GM23338 (cell line): ENCODE measurements at regions not wholly inside any gene's neighbourhood (a gene's known extent, or its start where the extent isn't known, plus 50 kb on each side); places are given as distances from the start of the nearest gene placed in this dataset.
A peak's percentile ranks its signal among the peaks of the same experiment; 100 is the strongest.
"Not testable (repeated sequence)": the region's sequence is repeated elsewhere in the genome, so short reads cannot be mapped to it uniquely, and the experiment has no call there.

ENCODE experiments used
- ATAC-seq: fragments of 200-7000 bp; cut with Tn5 transposase; 3 replicates; pipeline ENCODE4 v1.9.1; 2020
- DNase-seq: peaks from one replicate; pipeline ENCODE4 v3.0.0-alpha.2; 2015; ENCODE audit warnings: low spot score
- H2AFZ ChIP-seq: fragments of 200-600 bp; sonication (generic); 2 replicates; pipeline ENCODE4 v1.8.0; 2016; ENCODE audit warnings: antibody characterized with exemption, mild to moderate bottlenecking, moderate library complexity
- H3F3A ChIP-seq: fragments of 200-600 bp; sonication (generic); replicated peaks from 2 replicates; pipeline ENCODE4 v1.8.0; 2017; ENCODE audit warnings: antibody characterized with exemption, mixed run types, low read depth
- H3K27ac ChIP-seq: fragments of 200-600 bp; sonication (generic); 2 replicates; pipeline ENCODE4 v1.6.1; 2016; ENCODE audit warnings: low read depth
- H3K27me3 ChIP-seq: fragments of 200-600 bp; sonication (generic); 2 replicates; pipeline ENCODE4 v1.8.0; 2016; ENCODE audit warnings: mild to moderate bottlenecking, mixed run types, moderate library complexity; ENCODE audit not compliant: insufficient read depth
- H3K36me3 ChIP-seq: fragments of 200-600 bp; sonication (generic); 2 replicates; pipeline ENCODE4 v1.8.0; 2016; ENCODE audit warnings: mild to moderate bottlenecking; ENCODE audit not compliant: insufficient read depth
- H3K4me1 ChIP-seq: fragments of 200-600 bp; sonication (generic); 2 replicates; pipeline ENCODE4 v1.8.0; 2016; ENCODE audit warnings: mild to moderate bottlenecking, moderate library complexity; ENCODE audit not compliant: insufficient read depth
- H3K4me2 ChIP-seq: fragments of 200-600 bp; sonication (generic); 2 replicates; pipeline ENCODE4 v1.7.1; 2017; ENCODE audit warnings: mixed run types
- H3K4me3 ChIP-seq: fragments of 200-600 bp; sonication (generic); 2 replicates; pipeline ENCODE4 v1.6.1; 2016; ENCODE audit warnings: mixed run types
- H3K79me2 ChIP-seq: fragments of 200-600 bp; sonication (generic); replicated peaks from 2 replicates; pipeline ENCODE4 v1.8.0; 2017; ENCODE audit warnings: mild to moderate bottlenecking; ENCODE audit not compliant: insufficient read depth
- H3K9me2 ChIP-seq: fragments of 200-600 bp; sonication (generic); 2 replicates; pipeline ENCODE4 v1.8.0; 2017; ENCODE audit not compliant: insufficient read depth
- H4K20me1 ChIP-seq: fragments of 200-600 bp; sonication (generic); replicated peaks from 2 replicates; pipeline ENCODE4 v1.8.0; 2017; ENCODE audit warnings: mild to moderate bottlenecking; ENCODE audit not compliant: insufficient read depth
- H3K27ac Mint-ChIP-seq: 2 replicates; pipeline ENCODE4 v1.8.0; 2020; ENCODE audit warnings: inconsistent platforms, mild to moderate bottlenecking, moderate library complexity, mixed read lengths
- H3K27me3 Mint-ChIP-seq: 3 replicates; pipeline ENCODE4 v1.8.0; 2022; ENCODE audit warnings: low read depth, mild to moderate bottlenecking, moderate library complexity, mixed read lengths, inconsistent platforms; ENCODE audit not compliant: insufficient read depth, poor library complexity
- H3K36me3 Mint-ChIP-seq: 3 replicates; pipeline ENCODE4 v1.8.0; 2021; ENCODE audit warnings: low read depth, mild to moderate bottlenecking, inconsistent platforms, moderate library complexity, mixed read lengths
- H3K4me1 Mint-ChIP-seq: 3 replicates; pipeline ENCODE4 v1.8.0; 2020; ENCODE audit warnings: mild to moderate bottlenecking, inconsistent platforms, mixed read lengths
- H3K4me3 Mint-ChIP-seq: 3 replicates; pipeline ENCODE4 v1.8.0; 2021; ENCODE audit warnings: moderate library complexity, mild to moderate bottlenecking, inconsistent platforms, mixed read lengths
- H3K9me3 Mint-ChIP-seq: 3 replicates; pipeline ENCODE4 v1.8.0; 2020; ENCODE audit warnings: moderate library complexity, mild to moderate bottlenecking, inconsistent platforms, mixed read lengths
- CREB1 ChIP-seq: fragments of 250-450 bp; sonication (Bioruptor Pico); IDR thresholded peaks from 2 replicates; pipeline ENCODE4 v1.5.0; 2020; ENCODE audit warnings: low read depth, mild to moderate bottlenecking, moderate library complexity
- EZH2 ChIP-seq: fragments of 200-600 bp; sonication (generic); IDR thresholded peaks from one replicate; pipeline ENCODE4 v1.8.0; 2017; ENCODE audit warnings: antibody characterized with exemption, mild to moderate bottlenecking, low read depth; ENCODE audit not compliant: unreplicated experiment
- EZH2phosphoT487 ChIP-seq: fragments of 200-600 bp; sonication (generic); IDR thresholded peaks from one replicate; pipeline ENCODE4 v1.8.1; 2018; ENCODE audit warnings: antibody characterized with exemption; ENCODE audit not compliant: unreplicated experiment
- JUNB ChIP-seq: IDR thresholded peaks from one replicate; pipeline ENCODE4 v1.6.1; 2016; ENCODE audit warnings: antibody characterized with exemption; ENCODE audit not compliant: unreplicated experiment
- POLR2AphosphoS5 ChIP-seq: IDR thresholded peaks from 2 replicates; pipeline ENCODE4 v1.6.1; 2016; ENCODE audit warnings: antibody characterized with exemption, low read depth
- STAT1 ChIP-seq: IDR thresholded peaks from one replicate; pipeline ENCODE4 v1.6.1; 2016; ENCODE audit warnings: antibody characterized with exemption; ENCODE audit not compliant: unreplicated experiment
- ZNF114 ChIP-seq: fragments of 250-450 bp; sonication (Bioruptor Pico); IDR thresholded peaks from 2 replicates; pipeline ENCODE4 v1.5.0; 2020; ENCODE audit warnings: mild to moderate bottlenecking, moderate library complexity
- TF ChIP-seq, protein P1 (sequence below): IDR thresholded peaks from 2 replicates; pipeline ENCODE4 v1.6.1; 2016; ENCODE audit warnings: antibody characterized with exemption
- TF ChIP-seq, protein P2 (sequence below), 2 experiments: fragments of 200-600 bp in 1 of 2; sonication (generic) in 1 of 2; conservative IDR thresholded peaks; 2 replicates each; pipeline versions ENCODE4 v1.5.1 to v1.6.1; 2016 to 2017; ENCODE audit warnings: antibody characterized with exemption in 2 of 2, low read depth in 2 of 2, mild to moderate bottlenecking in 2 of 2, moderate library complexity in 1 of 2

DNA sequence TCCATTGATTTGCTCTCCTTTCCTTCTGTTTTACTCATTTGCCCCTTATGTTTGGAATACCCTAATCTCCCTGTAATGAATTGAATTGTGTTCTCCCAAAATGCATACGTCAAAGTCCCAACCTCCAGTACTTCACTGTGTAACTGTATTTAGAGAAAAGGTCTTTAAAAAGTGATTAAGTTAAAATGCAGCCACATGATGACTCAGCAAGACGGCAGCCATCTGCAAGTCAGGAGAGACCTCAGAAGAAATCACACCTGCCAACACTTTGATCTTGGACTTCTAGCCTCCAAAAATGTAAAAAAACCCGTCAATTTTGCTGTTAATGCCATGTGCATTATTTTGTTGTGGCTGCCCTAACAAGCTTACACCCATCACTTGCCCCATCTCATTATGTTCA, 85.3 kb upstream of the PCLO start (continued):
- no peak for TF ChIP-seq CREB1 (CRISPR knock-in tag)
- TF ChIP-seq STAT1 = no peak
- no peak for TF ChIP-seq JUNB
- no peak for TF ChIP-seq POLR2AphosphoS5
- TF ChIP-seq ZNF114 = no peak
- TF ChIP-seq, protein P1, sequence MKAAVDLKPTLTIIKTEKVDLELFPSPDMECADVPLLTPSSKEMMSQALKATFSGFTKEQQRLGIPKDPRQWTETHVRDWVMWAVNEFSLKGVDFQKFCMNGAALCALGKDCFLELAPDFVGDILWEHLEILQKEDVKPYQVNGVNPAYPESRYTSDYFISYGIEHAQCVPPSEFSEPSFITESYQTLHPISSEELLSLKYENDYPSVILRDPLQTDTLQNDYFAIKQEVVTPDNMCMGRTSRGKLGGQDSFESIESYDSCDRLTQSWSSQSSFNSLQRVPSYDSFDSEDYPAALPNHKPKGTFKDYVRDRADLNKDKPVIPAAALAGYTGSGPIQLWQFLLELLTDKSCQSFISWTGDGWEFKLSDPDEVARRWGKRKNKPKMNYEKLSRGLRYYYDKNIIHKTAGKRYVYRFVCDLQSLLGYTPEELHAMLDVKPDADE = no peak
- TF ChIP-seq, protein P2, sequence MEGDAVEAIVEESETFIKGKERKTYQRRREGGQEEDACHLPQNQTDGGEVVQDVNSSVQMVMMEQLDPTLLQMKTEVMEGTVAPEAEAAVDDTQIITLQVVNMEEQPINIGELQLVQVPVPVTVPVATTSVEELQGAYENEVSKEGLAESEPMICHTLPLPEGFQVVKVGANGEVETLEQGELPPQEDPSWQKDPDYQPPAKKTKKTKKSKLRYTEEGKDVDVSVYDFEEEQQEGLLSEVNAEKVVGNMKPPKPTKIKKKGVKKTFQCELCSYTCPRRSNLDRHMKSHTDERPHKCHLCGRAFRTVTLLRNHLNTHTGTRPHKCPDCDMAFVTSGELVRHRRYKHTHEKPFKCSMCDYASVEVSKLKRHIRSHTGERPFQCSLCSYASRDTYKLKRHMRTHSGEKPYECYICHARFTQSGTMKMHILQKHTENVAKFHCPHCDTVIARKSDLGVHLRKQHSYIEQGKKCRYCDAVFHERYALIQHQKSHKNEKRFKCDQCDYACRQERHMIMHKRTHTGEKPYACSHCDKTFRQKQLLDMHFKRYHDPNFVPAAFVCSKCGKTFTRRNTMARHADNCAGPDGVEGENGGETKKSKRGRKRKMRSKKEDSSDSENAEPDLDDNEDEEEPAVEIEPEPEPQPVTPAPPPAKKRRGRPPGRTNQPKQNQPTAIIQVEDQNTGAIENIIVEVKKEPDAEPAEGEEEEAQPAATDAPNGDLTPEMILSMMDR (conservative IDR thresholded peaks at IDR 0.05; ENCODE audit: low read depth in 2 of 2) = no peak
- TF ChIP-seq EZH2 = no peak

DNA sequence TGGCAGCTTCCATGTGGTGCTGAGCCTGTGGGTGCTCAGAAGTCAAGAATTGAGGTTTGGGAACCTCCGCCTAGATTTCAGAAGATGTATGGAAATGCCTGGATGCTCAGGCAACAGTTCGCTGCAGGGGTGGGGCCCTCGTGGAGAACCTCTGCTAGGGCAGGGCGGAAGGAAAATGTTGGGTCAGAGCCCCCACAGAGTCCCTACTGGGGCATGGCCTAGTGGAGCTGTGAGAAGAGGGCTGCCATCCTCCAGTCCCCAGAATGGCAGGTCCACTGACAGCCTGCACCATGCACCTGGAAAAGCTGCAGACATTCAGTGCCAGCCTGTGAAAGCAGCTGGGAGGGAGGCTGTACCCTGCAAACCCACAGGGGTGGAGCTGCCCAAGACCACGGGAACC, 56.5 kb upstream of the PCLO start:
- not testable (repeated sequence) for DNase-seq, H3K4me2 ChIP-seq, H3K9me3 Mint-ChIP-seq, H3K4me1 ChIP-seq, H3K36me3 ChIP-seq, H3K4me3 ChIP-seq, H3K27me3 ChIP-seq, H3K27me3 Mint-ChIP-seq, H3K79me2 ChIP-seq, H3K36me3 Mint-ChIP-seq, H3F3A ChIP-seq, H2AFZ ChIP-seq, H3K9me2 ChIP-seq, H3K4me3 Mint-ChIP-seq, H4K20me1 ChIP-seq, ATAC-seq, H3K27ac Mint-ChIP-seq, H3K4me1 Mint-ChIP-seq, H3K27ac ChIP-seq

DNA sequence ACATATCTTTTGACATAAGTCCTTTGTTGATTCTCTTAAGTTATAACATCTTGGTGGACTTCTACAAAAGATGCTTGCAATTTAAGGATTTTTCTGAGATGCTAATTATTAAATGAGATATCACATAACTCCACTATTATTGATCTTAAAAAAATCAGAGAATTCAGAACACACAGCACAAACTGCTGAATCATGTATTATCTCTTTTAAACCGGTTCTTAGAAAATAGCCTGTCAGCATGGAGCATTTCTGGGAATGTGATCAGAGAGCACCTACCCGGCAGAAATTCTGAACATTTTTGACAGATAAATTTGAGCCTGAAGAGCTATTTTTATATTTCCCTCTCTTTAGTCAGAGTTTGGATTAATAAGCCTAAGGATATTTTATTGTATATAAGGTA, 50.2 kb upstream of the PCLO start:
- H3K4me1 Mint-ChIP-seq = peaks cover 25% of the 10 kb centered on the region
- Histone ChIP-seq H3K27ac (no peak overlapping the region), H3F3A (no peaks in the 10 kb centered on the region), H4K20me1 (no peaks in the 10 kb centered on the region), H3K4me2 (no peak overlapping the region), H3K4me1 (peaks cover 27% of the 10 kb centered on the region), H3K27me3 (no peaks in the 10 kb centered on the region), H3K79me2 (no peaks in the 10 kb centered on the region), H3K4me3 (no peak overlapping the region), H3K9me2 (no peaks in the 10 kb centered on the region), H2AFZ (no peak overlapping the region), H3K36me3 (no peaks in the 10 kb centered on the region)
- TF ChIP-seq EZH2phosphoT487 (no peak), EZH2 (no peak), STAT1 (no peak)
- TF ChIP-seq, protein P1 = no peak
- DNase-seq (peak; percentile 21), ATAC-seq (no peak)
- H3K4me3 Mint-ChIP-seq = no peak overlapping the region
- peak overlapping the region; percentile 80 for H3K27ac Mint-ChIP-seq
- H3K27me3 Mint-ChIP-seq = no peaks in the 10 kb centered on the region
- no peaks in the 10 kb centered on the region for H3K9me3 Mint-ChIP-seq
- no peaks in the 10 kb centered on the region for H3K36me3 Mint-ChIP-seq
